Omental fat pad (tissue), 3 donors: ENCODE measurements at regions not wholly inside any gene's neighbourhood (a gene's known extent, or its start where the extent isn't known, plus 50 kb on each side); places are given as distances from the start of the nearest gene placed in this dataset.

ENCODE experiments used
- ATAC-seq: fragments of 150-250 bp; one replicate; pipeline ENCODE4 v1.9.1; 2016; ENCODE audit warnings: mild to moderate bottlenecking, moderate library complexity; ENCODE audit not compliant: low FRiP score
- DNase-seq: peaks from one replicate; pipeline ENCODE4 v3.0.0-alpha.2; 2019; ENCODE audit warnings: low spot score
- CTCF ChIP-seq, 3 donors: fragments of 450-650 bp; IDR thresholded peaks; one replicate each; pipeline ENCODE4 v1.5.1; 2016 to 2017; ENCODE audit warnings: antibody characterized with exemption in 3 of 3, mild to moderate bottlenecking in 3 of 3, moderate library complexity in 2 of 3

- ATAC-seq, result no peak
- no peak for DNase-seq
- no peak for TF ChIP-seq CTCF (IDR thresholded peaks at IDR 0.05)
These were observed 50.8 kb upstream of the PHYHIPL start for GRCh38 chr10:59125666-59126065.

GRCh38 chr10:59126261-59126660, 50.2 kb upstream of the PHYHIPL start:
- no peak for TF ChIP-seq CTCF (IDR thresholded peaks at IDR 0.05)
- ATAC-seq, result no peak
- no peak for DNase-seq
